22Rv1 (cell line): ENCODE measurements at regions not wholly inside any gene's neighbourhood (a gene's known extent, or its start where the extent isn't known, plus 50 kb on each side); places are given as distances from the start of the nearest gene placed in this dataset.

ENCODE experiments used
- ZFX ChIP-seq: fragments of 450-650 bp; IDR thresholded peaks from 2 replicates; pipeline ENCODE4 v1.6.1; 2017; ENCODE audit warnings: antibody characterized with exemption, borderline replicate concordance
- TF ChIP-seq, protein P1 (sequence below): fragments of 450-650 bp; IDR thresholded peaks from 2 replicates; pipeline ENCODE4 v1.5.1; 2017; ENCODE audit warnings: mild to moderate bottlenecking

DNA sequence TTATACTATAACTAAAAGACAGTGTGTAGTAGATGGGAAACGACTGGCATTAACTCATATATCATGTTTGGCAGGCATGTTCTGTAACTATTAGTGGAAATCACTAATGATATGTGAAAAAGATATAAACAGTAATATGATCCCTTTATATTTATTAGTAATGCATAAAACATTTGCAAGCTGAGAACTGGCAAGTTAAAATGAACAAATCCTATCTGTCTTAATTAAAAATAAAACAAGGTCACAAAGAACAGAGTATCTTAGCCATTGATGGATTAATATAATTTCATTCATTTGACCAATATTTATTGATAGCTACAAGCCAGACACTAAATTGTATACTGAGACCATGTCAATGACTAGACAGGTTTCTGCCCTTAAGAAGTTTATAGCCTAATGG, 154.5 kb downstream of the CRPPA start:
- TF ChIP-seq, protein P1, sequence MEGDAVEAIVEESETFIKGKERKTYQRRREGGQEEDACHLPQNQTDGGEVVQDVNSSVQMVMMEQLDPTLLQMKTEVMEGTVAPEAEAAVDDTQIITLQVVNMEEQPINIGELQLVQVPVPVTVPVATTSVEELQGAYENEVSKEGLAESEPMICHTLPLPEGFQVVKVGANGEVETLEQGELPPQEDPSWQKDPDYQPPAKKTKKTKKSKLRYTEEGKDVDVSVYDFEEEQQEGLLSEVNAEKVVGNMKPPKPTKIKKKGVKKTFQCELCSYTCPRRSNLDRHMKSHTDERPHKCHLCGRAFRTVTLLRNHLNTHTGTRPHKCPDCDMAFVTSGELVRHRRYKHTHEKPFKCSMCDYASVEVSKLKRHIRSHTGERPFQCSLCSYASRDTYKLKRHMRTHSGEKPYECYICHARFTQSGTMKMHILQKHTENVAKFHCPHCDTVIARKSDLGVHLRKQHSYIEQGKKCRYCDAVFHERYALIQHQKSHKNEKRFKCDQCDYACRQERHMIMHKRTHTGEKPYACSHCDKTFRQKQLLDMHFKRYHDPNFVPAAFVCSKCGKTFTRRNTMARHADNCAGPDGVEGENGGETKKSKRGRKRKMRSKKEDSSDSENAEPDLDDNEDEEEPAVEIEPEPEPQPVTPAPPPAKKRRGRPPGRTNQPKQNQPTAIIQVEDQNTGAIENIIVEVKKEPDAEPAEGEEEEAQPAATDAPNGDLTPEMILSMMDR, result no peak
- no peak for TF ChIP-seq ZFX
